ENCODE measurements at regions not wholly inside any gene's neighbourhood (a gene's known extent, or its start where the extent isn't known, plus 50 kb on each side); places are given as distances from the start of the nearest gene placed in this dataset.

DNA sequence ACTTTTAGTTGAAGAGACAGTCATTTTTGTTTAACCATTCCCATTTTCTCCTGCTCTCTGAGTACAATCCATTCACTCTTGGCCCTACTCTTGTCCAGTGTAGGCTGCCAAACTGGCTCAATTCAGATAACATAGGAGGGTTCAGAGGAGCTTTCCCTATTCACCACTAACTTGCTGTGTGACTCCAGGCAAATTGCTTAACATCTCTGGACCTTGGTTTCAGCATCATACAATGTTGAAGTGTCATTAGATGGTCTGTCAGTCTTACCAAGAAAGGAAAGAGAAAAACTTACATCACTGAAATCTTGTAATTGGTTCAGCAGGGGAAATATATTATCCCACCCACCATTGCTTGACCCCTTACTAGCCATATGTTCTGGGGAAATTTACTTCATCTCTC is 171.4 kb upstream of the MCHR2 start (continued):
- TF ChIP-seq, protein P1, sequence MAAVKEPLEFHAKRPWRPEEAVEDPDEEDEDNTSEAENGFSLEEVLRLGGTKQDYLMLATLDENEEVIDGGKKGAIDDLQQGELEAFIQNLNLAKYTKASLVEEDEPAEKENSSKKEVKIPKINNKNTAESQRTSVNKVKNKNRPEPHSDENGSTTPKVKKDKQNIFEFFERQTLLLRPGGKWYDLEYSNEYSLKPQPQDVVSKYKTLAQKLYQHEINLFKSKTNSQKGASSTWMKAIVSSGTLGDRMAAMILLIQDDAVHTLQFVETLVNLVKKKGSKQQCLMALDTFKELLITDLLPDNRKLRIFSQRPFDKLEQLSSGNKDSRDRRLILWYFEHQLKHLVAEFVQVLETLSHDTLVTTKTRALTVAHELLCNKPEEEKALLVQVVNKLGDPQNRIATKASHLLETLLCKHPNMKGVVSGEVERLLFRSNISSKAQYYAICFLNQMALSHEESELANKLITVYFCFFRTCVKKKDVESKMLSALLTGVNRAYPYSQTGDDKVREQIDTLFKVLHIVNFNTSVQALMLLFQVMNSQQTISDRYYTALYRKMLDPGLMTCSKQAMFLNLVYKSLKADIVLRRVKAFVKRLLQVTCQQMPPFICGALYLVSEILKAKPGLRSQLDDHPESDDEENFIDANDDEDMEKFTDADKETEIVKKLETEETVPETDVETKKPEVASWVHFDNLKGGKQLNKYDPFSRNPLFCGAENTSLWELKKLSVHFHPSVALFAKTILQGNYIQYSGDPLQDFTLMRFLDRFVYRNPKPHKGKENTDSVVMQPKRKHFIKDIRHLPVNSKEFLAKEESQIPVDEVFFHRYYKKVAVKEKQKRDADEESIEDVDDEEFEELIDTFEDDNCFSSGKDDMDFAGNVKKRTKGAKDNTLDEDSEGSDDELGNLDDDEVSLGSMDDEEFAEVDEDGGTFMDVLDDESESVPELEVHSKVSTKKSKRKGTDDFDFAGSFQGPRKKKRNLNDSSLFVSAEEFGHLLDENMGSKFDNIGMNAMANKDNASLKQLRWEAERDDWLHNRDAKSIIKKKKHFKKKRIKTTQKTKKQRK (IDR thresholded peaks at IDR 0.05; ENCODE audit: low read depth, low read length): no peak
- no peak for TF ChIP-seq NFYA (IDR thresholded peaks at IDR 0.05; ENCODE audit: borderline replicate concordance, low read depth, low read length)
- TF ChIP-seq TAF1 (IDR thresholded peaks at IDR 0.05; ENCODE audit: borderline replicate concordance, low read depth, low read length): no peak
- TF ChIP-seq KLF5 (IDR thresholded peaks at IDR 0.05; ENCODE audit: partially characterized antibody): no peak
- TF ChIP-seq NBN (IDR thresholded peaks at IDR 0.05): no peak
- no peak for TF ChIP-seq ZBTB11 (CRISPR knock-in tag; IDR thresholded peaks at IDR 0.05)
- no peak for TF ChIP-seq MTA3 (IDR thresholded peaks at IDR 0.05; ENCODE audit: borderline replicate concordance, low read length)
- TF ChIP-seq POLR2AphosphoS5 (IDR thresholded peaks at IDR 0.05; ENCODE audit: low read length): no peak
- no peak for TF ChIP-seq ZNF622 (IDR thresholded peaks at IDR 0.05)
- TF ChIP-seq, protein P2, sequence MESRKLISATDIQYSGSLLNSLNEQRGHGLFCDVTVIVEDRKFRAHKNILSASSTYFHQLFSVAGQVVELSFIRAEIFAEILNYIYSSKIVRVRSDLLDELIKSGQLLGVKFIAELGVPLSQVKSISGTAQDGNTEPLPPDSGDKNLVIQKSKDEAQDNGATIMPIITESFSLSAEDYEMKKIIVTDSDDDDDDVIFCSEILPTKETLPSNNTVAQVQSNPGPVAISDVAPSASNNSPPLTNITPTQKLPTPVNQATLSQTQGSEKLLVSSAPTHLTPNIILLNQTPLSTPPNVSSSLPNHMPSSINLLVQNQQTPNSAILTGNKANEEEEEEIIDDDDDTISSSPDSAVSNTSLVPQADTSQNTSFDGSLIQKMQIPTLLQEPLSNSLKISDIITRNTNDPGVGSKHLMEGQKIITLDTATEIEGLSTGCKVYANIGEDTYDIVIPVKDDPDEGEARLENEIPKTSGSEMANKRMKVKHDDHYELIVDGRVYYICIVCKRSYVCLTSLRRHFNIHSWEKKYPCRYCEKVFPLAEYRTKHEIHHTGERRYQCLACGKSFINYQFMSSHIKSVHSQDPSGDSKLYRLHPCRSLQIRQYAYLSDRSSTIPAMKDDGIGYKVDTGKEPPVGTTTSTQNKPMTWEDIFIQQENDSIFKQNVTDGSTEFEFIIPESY (IDR thresholded peaks at IDR 0.05): no peak

All from GM12878 (cell line).